HepG2 (cell line): ENCODE measurements at regions not wholly inside any gene's neighbourhood (a gene's known extent, or its start where the extent isn't known, plus 50 kb on each side); places are given as distances from the start of the nearest gene placed in this dataset.
A peak's percentile ranks its signal among the peaks of the same experiment; 100 is the strongest.

Source experiments
- BRF2 ChIP-seq: sonication (generic); formaldehyde crosslinking; IDR thresholded peaks from 2 replicates; pipeline ENCODE4 v1.8.1; 2022; ENCODE audit warnings: mild to moderate bottlenecking, missing genetic modification reagents
- CERS6 ChIP-seq: sonication (generic); formaldehyde crosslinking; IDR thresholded peaks from 2 replicates; pipeline ENCODE4 v1.5.0; 2020; ENCODE audit warnings: missing genetic modification reagents
- FUBP1 ChIP-seq: sonication (generic); formaldehyde crosslinking; IDR thresholded peaks from 2 replicates; pipeline ENCODE4 v1.5.1; 2020; ENCODE audit warnings: missing genetic modification reagents, mild to moderate bottlenecking, borderline replicate concordance
- GABPA ChIP-seq, 2 experiments: IDR thresholded peaks; 2 replicates each; pipeline ENCODE4 v1.6.1; 2011 to 2016; ENCODE audit warnings: low read depth in 2 of 2, low read length in 1 of 2, missing biosample characterization in 1 of 2, missing genetic modification characterization in 1 of 2
- MLXIP ChIP-seq: sonication (generic); formaldehyde crosslinking; IDR thresholded peaks from 2 replicates; pipeline ENCODE4 v1.9.0; 2021; ENCODE audit warnings: missing genetic modification reagents, borderline replicate concordance
- MYPOP ChIP-seq: sonication (generic); formaldehyde crosslinking; IDR thresholded peaks from 2 replicates; pipeline ENCODE4 v1.8.1; 2023; ENCODE audit warnings: mild to moderate bottlenecking, moderate library complexity, missing genetic modification reagents
- PBX2 ChIP-seq: IDR thresholded peaks from 2 replicates; pipeline ENCODE4 v1.6.1; 2016; ENCODE audit warnings: control low read depth
- ZBTB26 ChIP-seq: IDR thresholded peaks from 2 replicates; pipeline ENCODE4 v1.6.1; 2016; ENCODE audit warnings: missing compliant biosample characterization, missing genetic modification reagents, borderline replicate concordance
- ZFP62 ChIP-seq: sonication (generic); formaldehyde crosslinking; IDR thresholded peaks from 2 replicates; pipeline ENCODE4 v1.4.0; 2020; ENCODE audit warnings: missing genetic modification reagents
- ZNF572 ChIP-seq: sonication (generic); formaldehyde crosslinking; IDR thresholded peaks from 2 replicates; pipeline ENCODE4 v1.5.1; 2020; ENCODE audit warnings: mild to moderate bottlenecking, missing genetic modification reagents
- ZNF710 ChIP-seq: sonication (generic); formaldehyde crosslinking; IDR thresholded peaks from 2 replicates; pipeline ENCODE4 v1.5.0; 2020; ENCODE audit warnings: mild to moderate bottlenecking, missing genetic modification reagents, borderline replicate concordance
- ZNF800 ChIP-seq: sonication (generic); formaldehyde crosslinking; IDR thresholded peaks from 2 replicates; pipeline ENCODE4 v1.4.0; 2020; ENCODE audit warnings: missing genetic modification reagents

- TF ChIP-seq FUBP1 (CRISPR knock-in tag) (no peak), ZBTB26 (0 out of 2 replicates have a peak, but pooled peaks have one; percentile 27), GABPA (IDR thresholded peaks at IDR 0.05; ENCODE audit: low read depth, low read length) (no peak), GABPA (CRISPR knock-in tag; IDR thresholded peaks at IDR 0.05; ENCODE audit: low read depth) (no peak), ZNF710 (CRISPR knock-in tag) (no peak), PBX2 (no peak), MYPOP (CRISPR knock-in tag) (0 out of 2 replicates have a peak, but pooled peaks have one; percentile 27), MLXIP (CRISPR knock-in tag) (no peak), ZFP62 (no peak), ZNF572 (CRISPR knock-in tag) (no peak), BRF2 (CRISPR knock-in tag) (no peak), ZNF800 (no peak), CERS6 (CRISPR knock-in tag) (no peak)
Observed at GRCh38 chr2:7097353-7097895, 180.2 kb downstream of the RNF144A start (continued).
